Liver (tissue), 3 donors: ENCODE measurements at regions not wholly inside any gene's neighbourhood (a gene's known extent, or its start where the extent isn't known, plus 50 kb on each side); places are given as distances from the start of the nearest gene placed in this dataset.

ENCODE experiments used
- GABPA ChIP-seq, 2 donors: IDR thresholded peaks in 1 of 2; conservative IDR thresholded peaks in 1 of 2; 2 replicates each; pipeline ENCODE4 v1.6.1; 2016; ENCODE audit warnings: antibody characterized with exemption in 2 of 2, mild to moderate bottlenecking in 1 of 2, moderate library complexity in 1 of 2
- TAF1 ChIP-seq: conservative IDR thresholded peaks from 2 replicates; pipeline ENCODE4 v1.6.1; 2016; ENCODE audit warnings: antibody characterized with exemption, mild to moderate bottlenecking
- TF ChIP-seq, protein P1 (sequence below): fragments of 150-350 bp; IDR thresholded peaks from 2 replicates; pipeline ENCODE4 v1.5.1; 2017; ENCODE audit warnings: improper control_type of control experiment, low read depth, low read length; ENCODE audit not compliant: missing input control
- TF ChIP-seq, protein P2 (sequence below): IDR thresholded peaks from 2 replicates; pipeline ENCODE4 v1.6.1; 2016; ENCODE audit warnings: antibody characterized with exemption
- donor health status: healthy.
- donor health status: healthy.

GRCh38 chr6:137351890-137352289, 132.7 kb upstream of the IFNGR1 start:
- no peak for TF ChIP-seq GABPA (IDR thresholded peaks at IDR 0.05 in 1 of 2, conservative IDR thresholded peaks at IDR 0.05 in 1 of 2)
- TF ChIP-seq, protein P1, sequence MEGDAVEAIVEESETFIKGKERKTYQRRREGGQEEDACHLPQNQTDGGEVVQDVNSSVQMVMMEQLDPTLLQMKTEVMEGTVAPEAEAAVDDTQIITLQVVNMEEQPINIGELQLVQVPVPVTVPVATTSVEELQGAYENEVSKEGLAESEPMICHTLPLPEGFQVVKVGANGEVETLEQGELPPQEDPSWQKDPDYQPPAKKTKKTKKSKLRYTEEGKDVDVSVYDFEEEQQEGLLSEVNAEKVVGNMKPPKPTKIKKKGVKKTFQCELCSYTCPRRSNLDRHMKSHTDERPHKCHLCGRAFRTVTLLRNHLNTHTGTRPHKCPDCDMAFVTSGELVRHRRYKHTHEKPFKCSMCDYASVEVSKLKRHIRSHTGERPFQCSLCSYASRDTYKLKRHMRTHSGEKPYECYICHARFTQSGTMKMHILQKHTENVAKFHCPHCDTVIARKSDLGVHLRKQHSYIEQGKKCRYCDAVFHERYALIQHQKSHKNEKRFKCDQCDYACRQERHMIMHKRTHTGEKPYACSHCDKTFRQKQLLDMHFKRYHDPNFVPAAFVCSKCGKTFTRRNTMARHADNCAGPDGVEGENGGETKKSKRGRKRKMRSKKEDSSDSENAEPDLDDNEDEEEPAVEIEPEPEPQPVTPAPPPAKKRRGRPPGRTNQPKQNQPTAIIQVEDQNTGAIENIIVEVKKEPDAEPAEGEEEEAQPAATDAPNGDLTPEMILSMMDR, result no peak
- TF ChIP-seq TAF1, result no peak
- TF ChIP-seq, protein P2, sequence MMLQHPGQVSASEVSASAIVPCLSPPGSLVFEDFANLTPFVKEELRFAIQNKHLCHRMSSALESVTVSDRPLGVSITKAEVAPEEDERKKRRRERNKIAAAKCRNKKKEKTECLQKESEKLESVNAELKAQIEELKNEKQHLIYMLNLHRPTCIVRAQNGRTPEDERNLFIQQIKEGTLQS, result no peak
